IMR-90 (cell line): ENCODE measurements at regions not wholly inside any gene's neighbourhood (a gene's known extent, or its start where the extent isn't known, plus 50 kb on each side); places are given as distances from the start of the nearest gene placed in this dataset.

ENCODE experiments used
- ATAC-seq: fragments of 200-7000 bp; cut with Tn5 transposase; 2 replicates; pipeline ENCODE4 v1.9.1; 2020; ENCODE audit warnings: low read depth, mild to moderate bottlenecking, moderate library complexity
- BruUV-seq: library from RNA; stranded (reverse); fragments of 400-500 nt; replicated peaks from 2 replicates; lab custom pipeline; 2021; lab: Mats Ljungman, UMichigan
- CTCF ChIA-PET: fragments of 300-600 bp; formaldehyde crosslinking; extraction: SDS; loops from one replicate; lab custom pipeline; 2021; ENCODE audit warnings: antibody characterized with exemption; lab: Yijun Ruan, JAX
- POLR2A ChIA-PET: fragments of 300-600 bp; sonication (Branson Sonifier 250); formaldehyde crosslinking; loops from one replicate; lab custom pipeline; 2022; ENCODE audit warnings: antibody characterized with exemption; ENCODE audit not compliant: unreplicated experiment; lab: Charles Lee
- DNase-seq: peaks from one replicate; pipeline ENCODE4 v3.0.0; 2013
- H2AFZ ChIP-seq: replicated peaks from 2 replicates; pipeline ENCODE3; 2013; ENCODE audit warnings: low read length, mild to moderate bottlenecking; ENCODE audit not compliant: poor library complexity
- H2AK5ac ChIP-seq: 2 replicates; pipeline ENCODE4 v1.6.1; 2013; ENCODE audit warnings: low read depth, low read length, inconsistent platforms
- H2AK9ac ChIP-seq: replicated peaks from 2 replicates; pipeline ENCODE3; 2013; ENCODE audit warnings: mild to moderate bottlenecking, low read depth, low read length, moderate library complexity; ENCODE audit not compliant: poor library complexity
- H2BK120ac ChIP-seq: 2 replicates; pipeline ENCODE4 v1.6.1; 2013; ENCODE audit warnings: low read depth, low read length, inconsistent platforms
- H2BK15ac ChIP-seq: 3 replicates; pipeline ENCODE4 v1.6.1; 2013; ENCODE audit warnings: low read depth, low read length, inconsistent platforms
- H2BK20ac ChIP-seq: 2 replicates; pipeline ENCODE4 v1.6.1; 2013; ENCODE audit warnings: low read depth, mild to moderate bottlenecking, inconsistent platforms, low read length, moderate library complexity
- H2BK5ac ChIP-seq: 2 replicates; pipeline ENCODE4 v1.6.1; 2013; ENCODE audit warnings: mild to moderate bottlenecking, low read depth, low read length, inconsistent platforms; ENCODE audit not compliant: poor library complexity, severe bottlenecking
- H3K14ac ChIP-seq: replicated peaks from 2 replicates; pipeline ENCODE4 v1.6.1; 2013; ENCODE audit warnings: low read depth, low read length, inconsistent platforms
- H3K18ac ChIP-seq: 2 replicates; pipeline ENCODE4 v1.6.1; 2013; ENCODE audit warnings: low read depth, low read length, control low read depth
- H3K23ac ChIP-seq: 2 replicates; pipeline ENCODE4 v1.6.1; 2013; ENCODE audit warnings: low read depth, low read length, inconsistent platforms
- H3K27ac ChIP-seq: 2 replicates; pipeline ENCODE4 v1.5.1; 2013; ENCODE audit warnings: mild to moderate bottlenecking, control low read depth, low read length; ENCODE audit not compliant: insufficient read depth
- H3K27me3 ChIP-seq: 2 replicates; pipeline ENCODE4 v1.6.1; 2013; ENCODE audit warnings: low read length; ENCODE audit not compliant: control insufficient read depth, insufficient read depth
- H3K36me3 ChIP-seq: 2 replicates; pipeline ENCODE4 v1.6.1; 2013; ENCODE audit warnings: low read length, mixed read lengths; ENCODE audit not compliant: control insufficient read depth, insufficient read depth
- H3K4ac ChIP-seq: 2 replicates; pipeline ENCODE4 v1.6.1; 2013; ENCODE audit warnings: low read depth, low read length, inconsistent platforms
- H3K4me1 ChIP-seq: 2 replicates; pipeline ENCODE4 v1.6.1; 2013; ENCODE audit warnings: low read length, mixed read lengths; ENCODE audit not compliant: control insufficient read depth, insufficient read depth
- H3K4me2 ChIP-seq: 2 replicates; pipeline ENCODE4 v1.6.1; 2013; ENCODE audit warnings: low read depth, mild to moderate bottlenecking, control low read depth, low read length, moderate library complexity
- H3K4me3 ChIP-seq: 2 replicates; pipeline ENCODE4 v1.5.1; 2013; ENCODE audit warnings: low read depth, mild to moderate bottlenecking, control low read depth, low read length, moderate library complexity; ENCODE audit not compliant: insufficient read depth
- H3K56ac ChIP-seq: 2 replicates; pipeline ENCODE4 v1.6.1; 2013; ENCODE audit warnings: low read length, inconsistent platforms; ENCODE audit not compliant: insufficient read depth; ENCODE audit errors: extremely low read depth
- H3K79me1 ChIP-seq, 2 experiments: 2 replicates each; pipeline ENCODE4 v1.6.1; 2013; ENCODE audit warnings: low read length in 2 of 2, inconsistent platforms in 1 of 2, low read depth in 1 of 2
- H3K9ac ChIP-seq: 2 replicates; pipeline ENCODE4 v1.6.1; 2013; ENCODE audit warnings: low read depth, low read length, control low read depth
- H3K9me1 ChIP-seq: 2 replicates; pipeline ENCODE4 v1.6.1; 2013; ENCODE audit warnings: low read length, inconsistent platforms; ENCODE audit not compliant: insufficient read depth
- H3K9me3 ChIP-seq: 2 replicates; pipeline ENCODE4 v1.6.1; 2013; ENCODE audit warnings: low read length; ENCODE audit not compliant: control insufficient read depth, insufficient read depth
- H4K20me1 ChIP-seq: 2 replicates; pipeline ENCODE4 v1.6.1; 2013; ENCODE audit warnings: low read length, inconsistent platforms; ENCODE audit not compliant: insufficient read depth
- H4K5ac ChIP-seq: 2 replicates; pipeline ENCODE4 v1.6.1; 2013; ENCODE audit warnings: mild to moderate bottlenecking, low read depth, low read length, control low read depth
- H4K8ac ChIP-seq, 2 experiments: 2 replicates each; pipeline ENCODE4 v1.6.1; 2013; ENCODE audit warnings: low read depth in 2 of 2, low read length in 2 of 2, control low read depth in 1 of 2, inconsistent platforms in 1 of 2
- H4K91ac ChIP-seq: 2 replicates; pipeline ENCODE4 v1.6.1; 2013; ENCODE audit warnings: low read depth, low read length, inconsistent platforms; ENCODE audit not compliant: insufficient read depth
- CEBPB ChIP-seq: IDR thresholded peaks from 2 replicates; pipeline ENCODE4 v1.6.1; 2012; ENCODE audit warnings: low read depth, low read length, improper control_type of control experiment
- CHD1 ChIP-seq: IDR thresholded peaks from 2 replicates; pipeline ENCODE4 v1.6.1; 2012; ENCODE audit warnings: low read depth, low read length, improper control_type of control experiment
- FOS ChIP-seq: fragments of 150-350 bp; IDR thresholded peaks from 2 replicates; pipeline ENCODE4 v1.6.1; 2016; ENCODE audit warnings: low read depth, low read length
- MAFK ChIP-seq: IDR thresholded peaks from 2 replicates; pipeline ENCODE4 v1.6.1; 2012; ENCODE audit warnings: low read depth, low read length, improper control_type of control experiment
- MAZ ChIP-seq: IDR thresholded peaks from 2 replicates; pipeline ENCODE4 v1.6.1; 2012; ENCODE audit warnings: low read depth, mild to moderate bottlenecking, low read length, improper control_type of control experiment, moderate library complexity, borderline replicate concordance
- MXI1 ChIP-seq: IDR thresholded peaks from 2 replicates; pipeline ENCODE4 v1.6.1; 2012; ENCODE audit warnings: low read depth, mild to moderate bottlenecking, low read length, moderate library complexity, borderline replicate concordance
- NFE2L2 ChIP-seq: fragments of 150-350 bp; IDR thresholded peaks from 2 replicates; pipeline ENCODE4 v1.6.1; 2016; ENCODE audit warnings: low read depth, mild to moderate bottlenecking, low read length
- POLR2A ChIP-seq: IDR thresholded peaks from 2 replicates; pipeline ENCODE4 v1.6.1; 2012; ENCODE audit warnings: mild to moderate bottlenecking, low read depth, low read length
- RAD21 ChIP-seq: IDR thresholded peaks from 2 replicates; pipeline ENCODE4 v1.6.1; 2012; ENCODE audit warnings: low read length, improper control_type of control experiment
- RCOR1 ChIP-seq: IDR thresholded peaks from 2 replicates; pipeline ENCODE4 v1.6.1; 2012; ENCODE audit warnings: mild to moderate bottlenecking, low read length, improper control_type of control experiment; ENCODE audit not compliant: insufficient replicate concordance
- RFX5 ChIP-seq: IDR thresholded peaks from 2 replicates; pipeline ENCODE4 v1.8.0; 2012; ENCODE audit warnings: low read depth, mild to moderate bottlenecking, low read length, moderate library complexity
- SMC3 ChIP-seq: fragments of 150-350 bp; IDR thresholded peaks from 2 replicates; pipeline ENCODE4 v1.6.1; 2016; ENCODE audit warnings: low read depth, mild to moderate bottlenecking, antibody characterized with exemption, low read length, moderate library complexity
- USF2 ChIP-seq: fragments of 150-350 bp; IDR thresholded peaks from 2 replicates; pipeline ENCODE4 v1.6.1; 2017; ENCODE audit warnings: mild to moderate bottlenecking, antibody characterized with exemption, low read length, low read depth
- WGBS, 2 experiments: methylation state at CpG; one replicate each; pipeline versions ENCODE4 v1.1.5 to v1.1.7; 2013; ENCODE audit warnings: missing lambda C conversion rate in 2 of 2; ENCODE audit not compliant: insufficient read length in 1 of 2; ENCODE audit errors: extremely low coverage in 2 of 2; 5-methylcytosine and 5-hydroxymethylcytosine counted together
- dilution Hi-C: fragments of 300-500 bp; cut with HindIII; formaldehyde crosslinking; loops from one replicate; pipeline ENCODE4 v1.14.3; 2018; ENCODE audit warnings: low sequenced_read_pairs; ENCODE audit not compliant: unreplicated experiment
- in situ Hi-C: fragments of 300-500 bp; cut with MboI; formaldehyde crosslinking; loops from 3 replicates; pipeline ENCODE4 v1.14.3; 2019; ENCODE audit warnings: low sequenced_read_pairs, inconsistent platforms, mixed read lengths
- intact Hi-C: fragments of 100-400 bp; cut with micrococcal nuclease; formaldehyde crosslinking; loops from 2 replicates; pipeline ENCODE4 v1.10.0; 2022
- TF ChIP-seq, protein P1 (sequence below): fragments of 150-350 bp; IDR thresholded peaks from 2 replicates; pipeline ENCODE4 v1.6.1; 2016; ENCODE audit warnings: low read depth, mild to moderate bottlenecking, low read length, moderate library complexity, borderline replicate concordance

DNA sequence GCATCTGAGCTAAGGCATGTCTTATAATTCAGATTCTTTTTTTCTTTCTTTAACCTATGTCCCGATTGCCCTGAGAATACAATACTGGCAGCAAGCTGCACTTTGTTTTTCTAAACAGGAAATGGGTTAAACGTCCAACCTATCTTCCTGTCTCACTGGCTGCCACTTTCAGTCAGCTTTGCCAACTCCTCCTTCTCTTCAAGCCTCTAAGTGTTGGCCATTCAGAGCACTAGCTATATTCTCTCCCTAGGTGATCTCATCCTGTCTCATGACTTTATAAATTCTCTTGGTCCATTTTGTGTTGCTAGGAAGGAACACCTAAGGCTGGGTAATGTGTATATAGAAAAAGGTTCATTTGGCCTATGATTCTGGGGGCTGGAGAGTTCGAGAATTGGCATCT lies 109.5 kb upstream of the TSC22D1 start:
- intact Hi-C loops: no loop called here
- WGBS, 2 experiments: 72% methylated on average over 3 of the region's 3 CpGs; no CpG with 5 or more reads in 1 of the 2 experiments
- in situ Hi-C loops: no loop called here
- no peaks in the 10 kb centered on the region for H3K79me1 ChIP-seq
- H3K9me1 ChIP-seq: no peaks in the 10 kb centered on the region
- dilution Hi-C loops: no loop called here
- no peak overlapping the region for H2BK5ac ChIP-seq
- H3K4me1 ChIP-seq: peaks cover 3% of the 10 kb centered on the region; the same call in 1 of the 2 replicates
- H3K4me3 ChIP-seq: no peak overlapping the region
- H3K27ac ChIP-seq: no peak overlapping the region
- H4K20me1 ChIP-seq: no peaks in the 10 kb centered on the region
- H2BK20ac ChIP-seq: no peak overlapping the region
- no peaks in the 10 kb centered on the region for H3K27me3 ChIP-seq
- no peak overlapping the region for H4K8ac ChIP-seq
- H4K5ac ChIP-seq: no peak overlapping the region
- H2BK120ac ChIP-seq: no peak overlapping the region
- no peak overlapping the region for H3K23ac ChIP-seq
- no peaks in the 10 kb centered on the region for H3K9me3 ChIP-seq
- H2BK15ac ChIP-seq: no peak overlapping the region
- H4K91ac ChIP-seq: no peak overlapping the region
- no peak overlapping the region for H3K14ac ChIP-seq
- ChIA-PET POLR2A (no interaction called here), CTCF (interaction anchor here (0.6 to 1.1 kb wide), 2 partner anchors 9 kb away, joined by 3 to 5 read pairs; no protein-coding TSS in a partner anchor)
- no peak for TF ChIP-seq MAZ
- TF ChIP-seq NFE2L2: no peak
- no peak for TF ChIP-seq FOS
- no peak for TF ChIP-seq CEBPB
- no peak for TF ChIP-seq USF2
- no peak for TF ChIP-seq RFX5
- no peak for TF ChIP-seq RAD21
- no peak for TF ChIP-seq RCOR1
- no peak for TF ChIP-seq CHD1
- no peak for TF ChIP-seq MXI1
- no peak for TF ChIP-seq POLR2A
- TF ChIP-seq MAFK: no peak
- TF ChIP-seq, protein P1, sequence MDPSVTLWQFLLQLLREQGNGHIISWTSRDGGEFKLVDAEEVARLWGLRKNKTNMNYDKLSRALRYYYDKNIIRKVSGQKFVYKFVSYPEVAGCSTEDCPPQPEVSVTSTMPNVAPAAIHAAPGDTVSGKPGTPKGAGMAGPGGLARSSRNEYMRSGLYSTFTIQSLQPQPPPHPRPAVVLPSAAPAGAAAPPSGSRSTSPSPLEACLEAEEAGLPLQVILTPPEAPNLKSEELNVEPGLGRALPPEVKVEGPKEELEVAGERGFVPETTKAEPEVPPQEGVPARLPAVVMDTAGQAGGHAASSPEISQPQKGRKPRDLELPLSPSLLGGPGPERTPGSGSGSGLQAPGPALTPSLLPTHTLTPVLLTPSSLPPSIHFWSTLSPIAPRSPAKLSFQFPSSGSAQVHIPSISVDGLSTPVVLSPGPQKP: no peak
- no peak for TF ChIP-seq SMC3
- H3K9ac ChIP-seq: no peak overlapping the region
- H3K4ac ChIP-seq: no peak overlapping the region
- BruUV-seq: no TSS peak
- ATAC-seq (no peak), DNase-seq (no peak)
- H3K18ac ChIP-seq: no peak overlapping the region
- H3K56ac ChIP-seq: no peak overlapping the region
- H2AFZ ChIP-seq: no peak overlapping the region
- H2AK9ac ChIP-seq: no peak overlapping the region
- H3K36me3 ChIP-seq: no peaks in the 10 kb centered on the region
- no peak overlapping the region for H3K4me2 ChIP-seq
- H2AK5ac ChIP-seq: no peak overlapping the region
